ENCODE measurements at regions not wholly inside any gene's neighbourhood (a gene's known extent, or its start where the extent isn't known, plus 50 kb on each side); places are given as distances from the start of the nearest gene placed in this dataset.

DNA sequence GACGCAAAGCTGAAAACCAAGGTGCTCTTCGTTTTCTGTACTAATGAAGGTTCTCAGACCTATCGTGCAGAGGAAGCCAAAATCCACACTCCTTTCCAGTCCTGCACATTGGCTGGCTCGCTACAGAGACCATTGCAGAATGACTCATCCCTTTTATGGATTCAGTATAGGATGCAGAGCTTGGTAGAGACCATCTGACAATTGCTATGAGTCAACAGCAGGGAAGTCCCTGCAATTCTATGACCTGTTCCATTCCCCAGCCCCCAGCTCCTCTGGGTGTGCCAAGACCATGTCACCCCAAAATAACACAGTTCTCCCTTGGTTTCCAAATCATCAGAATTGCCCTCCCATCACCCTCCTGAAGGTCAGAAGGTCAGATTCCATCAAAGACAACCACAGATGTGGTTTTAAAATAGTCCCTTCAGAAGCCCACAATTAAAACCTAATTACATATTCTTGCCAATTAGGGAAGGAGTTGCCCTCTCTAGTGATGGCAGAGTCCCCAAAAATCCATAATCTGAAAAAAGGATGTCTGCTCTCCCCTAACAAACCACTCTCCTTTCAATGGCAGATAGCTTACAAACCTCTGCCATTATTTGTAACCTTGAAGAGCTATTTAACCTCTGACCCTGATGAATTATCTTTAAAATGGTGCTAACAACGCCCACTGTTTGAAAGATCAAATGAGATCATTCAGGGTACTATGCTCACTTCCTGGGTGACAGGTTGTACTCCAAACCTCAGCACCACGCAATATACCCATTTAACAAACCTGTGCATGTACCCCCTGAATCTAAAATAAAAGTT is 108.2 kb upstream of the RBBP6 start:
- TF ChIP-seq, protein P1, sequence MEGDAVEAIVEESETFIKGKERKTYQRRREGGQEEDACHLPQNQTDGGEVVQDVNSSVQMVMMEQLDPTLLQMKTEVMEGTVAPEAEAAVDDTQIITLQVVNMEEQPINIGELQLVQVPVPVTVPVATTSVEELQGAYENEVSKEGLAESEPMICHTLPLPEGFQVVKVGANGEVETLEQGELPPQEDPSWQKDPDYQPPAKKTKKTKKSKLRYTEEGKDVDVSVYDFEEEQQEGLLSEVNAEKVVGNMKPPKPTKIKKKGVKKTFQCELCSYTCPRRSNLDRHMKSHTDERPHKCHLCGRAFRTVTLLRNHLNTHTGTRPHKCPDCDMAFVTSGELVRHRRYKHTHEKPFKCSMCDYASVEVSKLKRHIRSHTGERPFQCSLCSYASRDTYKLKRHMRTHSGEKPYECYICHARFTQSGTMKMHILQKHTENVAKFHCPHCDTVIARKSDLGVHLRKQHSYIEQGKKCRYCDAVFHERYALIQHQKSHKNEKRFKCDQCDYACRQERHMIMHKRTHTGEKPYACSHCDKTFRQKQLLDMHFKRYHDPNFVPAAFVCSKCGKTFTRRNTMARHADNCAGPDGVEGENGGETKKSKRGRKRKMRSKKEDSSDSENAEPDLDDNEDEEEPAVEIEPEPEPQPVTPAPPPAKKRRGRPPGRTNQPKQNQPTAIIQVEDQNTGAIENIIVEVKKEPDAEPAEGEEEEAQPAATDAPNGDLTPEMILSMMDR (IDR thresholded peaks at IDR 0.05; ENCODE audit: borderline replicate concordance): no peak
- Histone ChIP-seq H3K4me1 (no peaks in the 10 kb centered on the region), H3K36me3 (no peaks in the 10 kb centered on the region), H3K4me3 (no peak overlapping the region), H3K27me3 (ENCODE audit: low read depth) (peaks cover 38% of the 10 kb centered on the region), H3K27ac (replicated peaks) (no peak overlapping the region), H3K9me3 (replicated peaks) (peaks cover 17% of the 10 kb centered on the region)
- DNase-seq: no peak
- intact Hi-C loops (cut with micrococcal nuclease): no loop called here

DNA sequence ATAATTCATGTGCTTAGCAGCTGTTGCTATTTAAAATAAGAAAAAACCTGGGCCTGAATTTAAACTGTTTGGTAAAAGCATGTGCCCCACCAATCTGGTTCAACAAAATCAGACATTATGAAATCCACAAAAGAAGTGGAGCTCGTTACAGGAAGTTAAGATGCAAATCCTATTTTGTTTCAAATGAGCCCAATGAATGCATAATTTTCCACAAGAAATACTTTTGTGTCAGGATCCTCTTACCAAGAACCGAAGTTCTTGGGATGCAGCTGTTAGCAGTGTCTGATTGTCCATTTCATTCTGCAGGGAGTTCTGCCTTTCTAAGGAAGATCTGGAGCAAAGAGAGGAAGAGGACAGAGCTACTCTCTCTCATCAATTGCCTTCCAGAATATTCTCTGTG is 105.7 kb upstream of the RBBP6 start:
- no peaks in the 10 kb centered on the region for H3K36me3 ChIP-seq
- TF ChIP-seq, protein P1 (IDR thresholded peaks at IDR 0.05; ENCODE audit: borderline replicate concordance): no peak
- H3K4me1 ChIP-seq: no peaks in the 10 kb centered on the region
- H3K27ac ChIP-seq (replicated peaks): no peak overlapping the region
- no peak overlapping the region for H3K4me3 ChIP-seq
- H3K27me3 ChIP-seq (ENCODE audit: low read depth): peaks cover 44% of the 10 kb centered on the region
- no peaks in the 10 kb centered on the region for H3K9me3 ChIP-seq (replicated peaks)
- no peak for DNase-seq
- intact Hi-C loops (cut with micrococcal nuclease): no loop called here

- Histone ChIP-seq H3K4me3 (no peak overlapping the region), H3K27ac (replicated peaks) (no peak overlapping the region), H3K9me3 (replicated peaks) (no peaks in the 10 kb centered on the region), H3K4me1 (no peaks in the 10 kb centered on the region), H3K36me3 (no peaks in the 10 kb centered on the region), H3K27me3 (ENCODE audit: low read depth) (peaks cover 29% of the 10 kb centered on the region)
- no peak for DNase-seq
- TF ChIP-seq, protein P1 (IDR thresholded peaks at IDR 0.05; ENCODE audit: borderline replicate concordance): no peak
- intact Hi-C loops (cut with micrococcal nuclease): no loop called here
These were observed 99.1 kb upstream of the RBBP6 start for GRCh38 chr16:24440306-24440705.

DNA sequence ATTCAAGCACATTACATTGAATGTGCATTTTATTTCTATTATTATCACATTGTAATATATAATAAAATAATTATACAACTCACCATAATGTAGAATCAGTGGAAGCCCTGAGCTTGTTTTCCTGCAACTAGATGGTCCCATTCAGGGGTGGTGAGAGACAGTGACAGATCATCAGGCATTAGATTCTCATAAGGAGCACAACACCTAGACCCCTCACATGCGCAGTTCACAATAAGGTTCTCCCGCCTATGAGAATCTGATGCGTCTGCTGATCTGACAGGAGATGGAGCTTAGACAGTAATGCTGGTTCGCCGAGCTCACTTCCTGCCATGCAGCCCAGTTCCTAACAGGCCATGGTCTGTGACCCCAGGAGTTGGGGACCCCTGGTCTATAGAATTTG is 96.7 kb upstream of the RBBP6 start:
- Histone ChIP-seq H3K36me3 (no peaks in the 10 kb centered on the region), H3K27ac (replicated peaks) (no peak overlapping the region), H3K4me3 (no peak overlapping the region), H3K27me3 (ENCODE audit: low read depth) (peaks cover 19% of the 10 kb centered on the region), H3K4me1 (no peaks in the 10 kb centered on the region), H3K9me3 (replicated peaks) (no peaks in the 10 kb centered on the region)
- DNase-seq: no peak
- intact Hi-C loops (cut with micrococcal nuclease): no loop called here
- TF ChIP-seq, protein P1 (IDR thresholded peaks at IDR 0.05; ENCODE audit: borderline replicate concordance): no peak

DNA sequence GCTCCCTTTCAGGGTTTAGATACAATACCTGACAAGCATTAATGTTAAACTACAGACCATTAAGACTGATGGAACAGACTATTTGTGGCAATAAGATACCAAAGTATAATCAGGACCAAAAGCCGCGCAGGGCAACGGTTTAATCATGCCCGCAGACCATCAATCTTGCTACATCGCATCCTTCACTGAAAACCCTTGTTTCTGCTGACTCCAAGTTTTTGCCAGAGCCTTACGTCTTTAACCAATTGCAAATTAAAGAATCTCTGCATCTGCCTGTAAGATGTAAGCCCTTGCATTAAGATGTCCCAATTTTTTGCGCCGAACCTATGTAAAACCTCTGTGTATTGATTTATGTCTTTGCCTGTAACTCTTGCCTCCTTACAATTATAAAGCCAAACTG is 94.2 kb upstream of the RBBP6 start:
- Histone ChIP-seq H3K27ac (replicated peaks) (no peak overlapping the region), H3K9me3 (replicated peaks) (no peaks in the 10 kb centered on the region), H3K27me3 (ENCODE audit: low read depth) (peaks cover 21% of the 10 kb centered on the region), H3K4me3 (no peak overlapping the region), H3K4me1 (no peaks in the 10 kb centered on the region), H3K36me3 (no peaks in the 10 kb centered on the region)
- intact Hi-C loops (cut with micrococcal nuclease): no loop called here
- no peak for DNase-seq
- TF ChIP-seq, protein P1 (IDR thresholded peaks at IDR 0.05; ENCODE audit: borderline replicate concordance): no peak

All from left ventricle myocardium inferior (tissue), 1 donor.